Loucy (cell line): ENCODE measurements at regions not wholly inside any gene's neighbourhood (a gene's known extent, or its start where the extent isn't known, plus 50 kb on each side); places are given as distances from the start of the nearest gene placed in this dataset.

Experiments used
- CTCF ChIP-seq: fragments of 200-600 bp; sonication (generic); conservative IDR thresholded peaks from 2 replicates; pipeline ENCODE4 v1.5.1; 2014; ENCODE audit warnings: mild to moderate bottlenecking, antibody characterized with exemption, low read length
- EZH2phosphoT487 ChIP-seq: fragments of 200-600 bp; IDR thresholded peaks from 2 replicates; pipeline ENCODE4 v1.6.1; 2018; ENCODE audit warnings: antibody characterized with exemption, mild to moderate bottlenecking, moderate library complexity, borderline replicate concordance

GRCh38 chr1:228810878-228811711, 75.8 kb downstream of the RHOU start:
- TF ChIP-seq CTCF (no peak), EZH2phosphoT487 (no peak)
